Glomerular visceral epithelial cell (primary cell): ENCODE measurements at regions not wholly inside any gene's neighbourhood (a gene's known extent, or its start where the extent isn't known, plus 50 kb on each side); places are given as distances from the start of the nearest gene placed in this dataset.

ENCODE experiments used
- DNase-seq: peaks from one replicate; pipeline ENCODE4 v3.0.0-alpha.2; 2016; ENCODE audit errors: extremely low spot score

DNA sequence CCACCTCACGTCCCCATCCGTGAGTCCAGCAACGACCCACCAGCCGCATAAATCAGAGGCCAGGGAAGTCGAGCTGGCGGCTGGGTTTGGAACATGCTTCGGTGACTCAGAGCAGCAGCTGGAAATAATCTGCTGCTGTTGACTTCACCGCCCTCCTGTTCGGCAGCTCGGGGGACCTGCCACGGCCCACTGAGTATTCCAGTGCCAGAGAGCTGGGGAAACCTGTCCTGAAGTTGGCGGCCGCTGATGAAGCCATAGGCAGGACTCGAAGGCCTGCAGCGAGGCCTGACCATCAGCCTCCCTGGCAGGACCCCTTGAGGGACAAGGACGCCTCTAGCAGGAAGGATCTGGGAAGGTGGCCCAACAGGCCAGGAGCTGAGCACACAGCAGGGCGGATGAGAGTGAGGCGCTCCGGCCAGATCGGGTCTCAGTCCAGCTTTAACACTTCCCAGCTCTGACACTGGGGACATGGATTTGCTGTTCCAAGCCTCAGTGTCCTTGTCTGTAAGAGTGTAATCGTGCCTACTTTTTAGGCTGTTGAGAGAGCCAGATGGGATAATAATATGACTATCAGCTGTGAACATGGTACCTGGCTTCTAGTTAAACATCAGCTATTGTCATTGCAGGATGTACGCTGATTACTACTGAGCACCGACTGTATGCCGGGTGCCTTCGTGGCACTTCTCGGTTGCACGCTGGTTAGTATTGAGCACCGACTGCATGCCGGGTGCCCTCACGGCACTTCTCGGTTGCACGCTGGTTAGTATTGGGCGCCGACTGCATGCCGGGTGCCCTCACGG is 50.4 kb upstream of the CIBAR2 start:
- peak; percentile 64 for DNase-seq

DNA sequence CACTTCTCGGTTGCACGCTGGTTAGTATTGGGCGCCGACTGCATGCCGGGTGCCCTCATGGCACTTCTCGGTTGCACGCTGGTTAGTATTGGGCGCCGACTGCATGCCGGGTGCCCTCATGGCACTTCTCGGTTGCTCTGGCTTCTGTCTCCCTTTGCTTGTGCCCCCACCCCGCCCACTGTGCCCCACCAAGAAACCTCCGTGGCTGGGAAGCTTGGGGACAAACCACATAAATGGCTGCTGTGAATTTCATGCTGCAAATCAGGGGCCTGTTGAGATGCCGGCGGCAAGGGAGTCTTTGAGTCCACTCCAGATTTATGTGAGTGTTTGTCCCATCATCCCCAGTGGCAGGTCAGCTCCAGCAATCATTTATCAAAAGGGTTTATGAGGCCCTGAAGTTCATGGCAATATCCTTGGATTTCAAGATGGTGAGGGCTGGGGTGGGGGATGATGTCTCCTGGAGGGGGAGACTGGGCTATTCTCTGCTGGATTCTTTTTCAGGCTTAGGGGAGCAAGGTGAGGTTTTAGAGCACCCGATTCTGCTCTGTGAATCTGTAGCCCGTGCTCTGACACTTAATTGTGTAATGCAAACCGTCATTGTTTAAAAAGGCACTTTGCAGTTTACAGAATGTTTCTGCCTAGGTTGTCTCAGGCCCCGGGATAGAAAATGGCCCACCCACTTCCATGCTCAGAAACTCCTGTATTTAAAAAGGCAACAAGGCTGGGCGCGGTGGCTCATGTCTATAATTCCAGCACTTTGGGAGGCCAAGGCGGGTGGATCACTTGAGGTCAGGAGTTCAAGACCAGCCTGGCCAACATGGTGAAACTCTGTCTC is 51.2 kb upstream of the CIBAR2 start:
- no peak for DNase-seq

DNA sequence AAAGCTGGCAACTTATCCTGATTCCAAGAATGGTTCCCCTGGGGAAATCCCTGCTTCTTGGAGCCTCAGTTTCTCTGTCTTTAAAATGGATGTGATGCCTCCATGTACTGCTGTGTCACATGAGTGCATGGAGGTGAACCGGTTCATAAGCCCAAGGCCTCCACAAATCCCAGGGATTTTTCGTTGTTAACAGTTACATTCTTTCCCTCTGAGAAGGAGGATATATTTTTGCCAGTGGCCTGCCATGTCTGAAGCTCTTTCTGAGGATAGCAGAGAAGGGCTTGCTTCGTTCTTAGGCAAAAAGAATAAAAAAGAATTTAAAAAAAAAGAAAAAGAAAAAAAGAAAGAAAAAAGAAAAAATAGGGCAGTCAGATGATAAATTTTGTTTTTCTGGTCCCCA is 52.2 kb upstream of the CIBAR2 start:
- DNase-seq: no peak

DNA sequence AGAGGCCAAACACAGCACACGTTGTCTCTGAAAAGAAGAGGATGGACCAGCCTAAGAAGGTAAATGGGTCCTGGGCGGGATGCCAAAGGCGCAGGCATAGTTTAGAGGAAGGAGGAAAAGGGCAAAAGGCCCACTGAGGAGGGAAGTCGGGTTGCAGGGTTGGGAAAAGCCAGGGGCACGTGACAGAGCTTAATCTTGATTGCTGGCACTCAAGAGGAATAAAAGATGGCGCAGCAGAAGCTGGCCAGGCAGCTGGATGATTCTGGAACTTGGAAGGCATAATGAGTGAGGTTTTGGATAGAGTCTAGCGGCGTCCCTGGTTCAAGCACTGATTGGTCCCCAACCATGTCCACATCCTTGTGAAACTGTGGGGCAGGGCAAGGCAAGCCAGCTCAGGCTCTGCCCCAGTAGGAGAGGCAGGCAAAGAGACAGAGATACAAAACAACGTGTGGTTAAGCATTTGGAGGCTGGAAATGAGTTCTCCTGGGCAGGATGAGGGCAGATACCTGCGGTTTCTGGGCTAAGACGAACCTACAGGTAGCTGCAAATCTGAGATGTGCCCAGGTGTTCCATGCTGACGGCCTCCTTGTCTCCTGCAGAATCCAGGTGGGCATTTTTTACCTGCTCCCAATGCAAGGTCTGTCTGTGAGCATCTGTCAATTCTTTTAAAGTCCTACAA is 52.7 kb upstream of the CIBAR2 start:
- DNase-seq: no peak

DNA sequence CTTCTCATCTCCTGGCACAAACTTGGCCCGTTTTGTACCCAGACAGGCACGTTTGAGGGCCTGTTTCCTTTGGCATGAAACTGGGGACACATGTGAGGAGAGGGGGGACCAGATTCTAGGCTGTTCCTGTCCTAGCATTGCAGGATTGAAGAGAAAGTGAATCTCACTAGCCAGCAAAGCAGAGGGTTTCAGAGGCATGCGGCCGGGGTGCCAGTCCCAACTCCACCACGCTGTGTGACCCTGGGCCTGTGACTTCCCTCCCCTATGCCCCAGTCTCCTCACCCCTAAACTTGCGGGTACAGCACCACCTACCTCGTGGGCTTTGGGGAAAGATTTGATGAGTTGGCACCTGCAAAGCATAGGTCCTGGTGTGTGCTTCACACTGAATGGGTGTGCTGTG is 53.5 kb upstream of the CIBAR2 start:
- no peak for DNase-seq

DNA sequence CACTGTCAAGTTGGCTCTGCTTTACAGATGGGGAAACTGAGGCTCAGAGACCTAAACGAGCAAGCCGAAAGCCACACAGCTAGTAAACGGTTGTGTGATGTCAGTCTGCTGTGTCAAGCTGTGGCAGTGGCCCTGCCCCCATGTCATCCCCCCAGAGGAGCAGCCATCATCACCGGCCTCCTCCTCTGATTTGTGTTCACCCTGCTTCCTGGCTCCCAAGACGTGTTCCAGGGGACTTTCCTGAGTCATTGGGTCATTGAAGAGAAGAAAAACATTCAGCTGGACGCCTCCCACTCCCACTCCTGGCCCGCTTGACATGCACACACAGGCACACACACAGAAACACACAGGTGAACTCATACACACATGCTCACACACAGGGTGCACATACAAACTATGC is 54.0 kb upstream of the CIBAR2 start:
- DNase-seq: no peak

DNA sequence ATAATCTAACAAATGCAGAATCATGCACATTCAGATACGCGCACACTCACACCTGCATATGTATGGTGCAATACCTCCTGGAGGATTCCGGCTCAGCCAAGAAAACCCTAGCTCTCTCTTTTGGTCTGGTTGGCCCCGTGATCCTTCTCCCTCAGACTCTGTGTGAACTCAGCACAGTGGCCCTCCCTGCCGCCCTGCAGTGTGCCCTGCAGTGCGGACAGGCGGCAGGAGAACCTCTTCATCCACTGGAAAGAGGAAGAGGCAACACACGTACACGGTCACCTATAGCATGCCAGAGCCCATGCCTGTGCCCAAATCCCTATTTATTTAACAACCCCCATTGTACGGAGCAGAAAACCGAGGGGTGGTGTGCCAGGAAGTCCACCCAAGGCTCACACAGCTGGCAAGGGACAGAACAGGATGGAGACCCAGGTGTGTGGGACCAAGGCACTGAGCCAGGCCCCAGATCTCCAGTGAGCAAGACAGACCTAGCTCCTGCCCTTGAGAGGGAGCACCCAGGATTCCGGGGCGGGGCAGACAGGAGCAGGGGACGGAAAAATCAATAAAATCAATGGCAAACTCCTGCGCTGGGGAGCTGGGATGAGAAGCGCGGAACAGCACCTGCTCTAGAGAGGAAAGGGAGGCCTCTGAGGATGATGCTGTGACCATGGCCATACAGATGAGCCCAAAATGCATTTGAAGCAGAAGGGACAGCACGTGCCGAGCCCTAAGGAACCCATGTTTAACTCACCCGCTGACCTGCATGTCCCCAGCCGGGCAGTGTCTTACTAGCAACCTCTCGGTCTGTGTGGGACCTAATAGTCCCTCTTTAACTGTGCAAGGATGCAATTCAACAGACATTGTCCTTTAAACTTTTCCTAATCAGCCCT is 54.7 kb upstream of the CIBAR2 start:
- no peak for DNase-seq

DNA sequence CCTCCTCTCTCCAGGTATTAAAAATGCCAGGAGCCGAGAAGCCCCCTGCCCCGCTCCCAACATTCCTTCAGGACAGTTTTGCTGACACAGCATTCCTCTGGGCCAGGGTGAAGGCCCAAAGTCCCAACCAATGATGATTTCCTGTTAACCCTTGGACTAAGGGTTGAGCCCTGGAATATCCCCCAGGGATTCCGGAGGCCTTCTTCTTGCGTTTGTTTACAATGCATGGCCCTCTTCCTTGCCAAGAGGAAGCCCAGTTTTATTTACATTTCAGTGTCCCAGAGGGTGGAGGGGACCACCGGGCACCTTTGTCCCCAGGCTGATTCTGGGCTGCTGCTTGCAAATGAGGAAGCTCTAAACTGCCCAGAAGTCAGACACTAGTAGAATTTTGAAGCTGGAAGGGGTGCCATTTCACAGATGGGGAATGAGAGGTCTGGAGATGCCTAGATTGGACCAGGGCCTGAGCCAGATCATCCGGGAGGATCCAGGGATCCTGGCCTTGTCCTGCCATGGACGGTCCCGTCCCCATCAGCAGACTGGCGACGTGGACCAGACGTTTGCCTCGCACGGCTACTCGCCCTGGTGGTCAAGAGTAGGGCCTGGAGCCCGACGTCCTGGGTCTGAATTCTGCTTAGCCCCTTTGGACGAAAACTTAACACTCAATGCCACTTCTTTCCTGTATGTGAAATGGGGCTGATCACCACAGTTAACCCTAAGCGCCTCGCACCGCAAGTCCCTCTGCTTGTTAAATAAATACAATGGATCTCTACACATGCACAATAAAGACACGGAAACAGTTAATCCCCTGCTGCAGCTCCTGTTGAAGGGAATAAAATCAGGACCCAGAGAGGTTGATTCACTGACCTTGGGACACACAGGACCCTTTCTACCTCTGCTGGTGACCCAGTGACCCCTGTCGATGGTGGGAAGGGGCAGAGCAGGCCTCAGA is 55.6 kb upstream of the CIBAR2 start:
- no peak for DNase-seq

DNA sequence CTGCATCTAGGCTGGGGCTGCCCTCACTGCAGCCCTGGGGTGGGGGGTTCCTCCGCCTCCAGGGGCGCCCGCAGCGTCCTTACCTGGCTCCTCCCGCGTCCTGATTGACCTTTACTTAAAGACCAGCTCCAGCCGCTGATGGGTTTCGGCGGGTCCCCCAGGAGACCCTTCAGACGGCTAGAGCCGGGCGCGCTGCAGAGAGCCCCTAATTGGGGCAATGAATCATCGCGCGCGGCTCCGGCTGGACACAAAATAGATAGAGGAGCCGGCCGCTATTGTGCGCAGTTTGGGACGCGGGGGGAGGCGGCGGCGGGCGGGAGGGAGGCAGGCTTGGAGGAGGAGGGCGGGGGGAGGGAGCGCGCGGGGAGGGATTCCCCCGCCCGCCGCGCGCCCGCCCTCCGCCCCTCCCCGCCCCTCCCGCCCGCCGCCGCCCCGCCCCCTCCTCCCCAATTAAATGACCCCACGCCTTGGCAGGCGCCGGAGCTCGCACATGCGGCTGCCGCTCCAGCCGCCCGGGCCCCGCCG is 56.5 kb upstream of the CIBAR2 start:
- DNase-seq: no peak

DNA sequence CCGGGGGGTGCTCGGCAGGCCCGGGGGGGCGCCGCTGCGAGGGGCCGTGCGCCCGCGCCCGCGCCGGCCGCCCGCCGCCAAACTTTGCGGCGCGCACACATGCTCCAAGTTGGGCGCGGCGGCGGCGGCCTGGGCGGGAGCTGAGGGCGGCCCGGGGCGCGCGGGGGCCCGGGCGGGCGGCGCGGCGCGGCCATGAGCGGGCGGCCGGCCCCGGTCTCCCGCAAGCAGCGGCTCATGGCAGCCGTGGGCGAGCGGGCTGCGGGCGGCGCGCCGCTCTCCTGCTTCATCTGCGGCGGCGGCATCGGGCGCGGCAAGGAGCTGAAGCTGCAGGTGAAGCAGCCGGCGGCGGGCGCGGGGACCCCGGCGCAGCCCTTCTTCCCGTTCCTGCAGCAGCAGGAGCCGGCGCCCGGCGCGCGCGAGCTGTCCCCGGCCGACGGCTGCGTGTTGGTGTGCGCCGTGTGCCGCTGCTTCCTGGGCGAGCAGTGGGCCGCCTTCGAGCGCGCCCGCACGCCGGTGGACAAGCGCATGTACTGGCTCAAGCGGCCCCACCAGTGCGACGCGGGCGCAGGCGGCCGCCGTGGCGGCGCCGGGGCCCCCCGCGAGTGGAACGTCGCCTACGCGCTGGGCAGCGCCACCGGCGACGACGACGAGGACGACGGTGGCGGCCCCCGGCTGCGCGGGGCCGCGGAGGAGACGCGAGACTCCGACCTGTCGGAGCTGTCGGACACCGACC is 57.2 kb upstream of the CIBAR2 start:
- DNase-seq: no peak

DNA sequence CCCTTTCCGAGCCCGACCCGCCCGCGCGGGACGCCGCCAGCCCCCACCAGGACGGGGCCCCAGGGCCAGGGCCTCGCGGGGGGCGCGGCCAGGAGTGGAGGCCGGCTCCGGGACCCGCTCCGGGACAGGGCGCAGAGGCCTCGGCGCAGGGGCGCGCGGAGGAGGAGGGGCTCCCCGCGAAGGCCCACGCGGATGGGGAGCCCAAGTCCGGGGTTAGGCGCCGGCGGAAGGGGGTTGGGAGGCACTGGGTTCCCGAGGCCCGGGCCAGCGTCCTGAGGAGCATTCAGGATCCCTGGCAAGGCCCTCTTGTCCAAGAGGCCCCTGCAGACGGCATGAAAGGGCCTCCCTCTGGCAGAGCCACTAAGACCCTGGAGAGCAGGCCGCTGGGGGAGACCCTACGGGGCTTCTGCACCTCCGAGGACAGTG is 57.8 kb upstream of the CIBAR2 start:
- no peak for DNase-seq

DNA sequence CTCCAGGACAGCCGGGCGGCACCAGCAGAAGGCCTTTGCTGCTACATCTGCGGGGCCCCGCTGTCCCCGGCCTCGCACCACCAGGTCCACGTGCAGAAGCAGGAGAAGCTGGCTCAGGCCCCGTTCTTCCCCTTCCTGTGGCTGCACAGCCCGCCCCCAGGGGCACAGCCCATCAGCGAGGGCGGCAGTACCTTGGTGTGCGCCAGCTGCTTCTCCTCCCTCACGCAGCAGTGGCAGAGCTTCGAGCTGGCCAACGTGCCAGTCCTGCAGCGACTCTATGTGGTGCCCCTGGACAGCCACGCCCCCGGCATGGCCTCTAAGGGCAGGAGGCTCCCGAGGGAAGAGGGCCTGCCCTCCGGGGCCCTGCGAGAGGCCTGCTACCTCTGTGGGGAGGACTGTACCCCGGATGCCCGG is 58.3 kb upstream of the CIBAR2 start:
- no peak for DNase-seq

DNA sequence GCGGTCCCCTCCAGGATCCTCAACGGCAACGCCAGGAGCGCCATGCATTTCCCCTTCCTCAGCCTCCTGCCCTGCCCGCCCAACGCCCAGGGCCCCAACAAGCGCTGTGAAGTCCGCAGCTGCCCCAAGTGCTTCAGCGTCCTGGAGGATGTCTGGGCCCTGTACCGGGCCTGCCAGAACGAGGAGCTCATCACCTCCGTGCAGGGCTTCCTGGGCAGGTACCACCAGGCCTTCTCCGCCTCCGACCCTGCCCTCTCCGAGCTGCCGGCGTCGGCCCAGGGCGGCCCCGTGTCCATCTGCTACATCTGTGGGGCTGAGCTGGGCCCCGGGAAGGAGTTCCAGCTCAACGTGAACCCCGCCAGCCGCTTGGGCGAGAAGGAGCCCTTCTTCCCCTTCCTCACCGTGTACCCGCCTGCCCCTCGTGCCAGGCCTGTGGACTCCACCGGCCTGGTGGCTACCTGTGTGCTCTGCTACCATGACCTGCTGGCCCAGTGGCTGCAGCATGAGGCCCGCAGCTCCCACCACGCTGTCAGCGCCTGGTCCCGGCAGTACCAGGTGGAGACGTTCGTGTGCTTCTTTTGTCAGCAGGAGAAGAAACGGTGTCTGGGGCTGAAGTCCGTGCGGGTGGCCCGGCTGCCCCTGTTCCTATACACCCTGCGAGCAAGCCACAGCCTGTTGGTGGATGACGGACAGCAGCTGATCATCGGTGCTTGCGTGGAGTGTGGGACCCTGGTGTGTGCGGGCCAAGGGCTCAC is 58.9 kb upstream of the CIBAR2 start:
- DNase-seq: no peak

DNA sequence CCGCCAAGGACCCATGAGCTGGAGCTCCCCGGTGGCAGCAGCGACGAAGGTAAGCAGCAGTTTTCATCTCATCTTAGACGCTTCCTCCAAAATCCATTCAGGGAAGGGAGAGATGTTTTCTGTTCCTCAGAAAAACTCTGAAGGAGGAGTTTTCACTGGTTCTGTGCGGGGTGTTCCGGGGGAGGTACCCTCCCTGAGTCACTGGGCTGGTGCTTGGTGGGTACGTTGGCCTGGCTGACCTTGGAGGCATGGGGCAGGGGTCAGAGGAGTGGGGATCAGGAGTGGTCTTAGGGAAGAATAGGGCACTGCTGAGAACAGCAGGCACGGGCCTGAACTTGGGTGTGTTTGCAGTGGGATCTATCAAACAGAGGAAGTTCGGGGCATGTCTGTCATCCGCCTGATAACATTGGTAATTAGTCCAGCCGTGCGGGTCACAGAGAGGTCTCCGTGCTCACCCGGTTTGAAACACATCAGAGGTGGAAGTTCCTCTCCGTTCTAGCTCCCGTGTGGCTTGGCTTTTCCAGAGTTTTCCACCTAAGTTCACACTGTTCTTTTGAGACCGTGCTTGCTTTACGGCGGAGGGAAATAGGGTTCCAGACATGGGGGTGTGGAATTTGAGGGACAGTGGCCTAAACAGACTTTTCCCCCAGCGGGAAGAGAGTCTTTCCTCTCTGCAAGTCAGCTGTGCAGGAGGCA is 59.6 kb upstream of the CIBAR2 start:
- DNase-seq: no peak

DNA sequence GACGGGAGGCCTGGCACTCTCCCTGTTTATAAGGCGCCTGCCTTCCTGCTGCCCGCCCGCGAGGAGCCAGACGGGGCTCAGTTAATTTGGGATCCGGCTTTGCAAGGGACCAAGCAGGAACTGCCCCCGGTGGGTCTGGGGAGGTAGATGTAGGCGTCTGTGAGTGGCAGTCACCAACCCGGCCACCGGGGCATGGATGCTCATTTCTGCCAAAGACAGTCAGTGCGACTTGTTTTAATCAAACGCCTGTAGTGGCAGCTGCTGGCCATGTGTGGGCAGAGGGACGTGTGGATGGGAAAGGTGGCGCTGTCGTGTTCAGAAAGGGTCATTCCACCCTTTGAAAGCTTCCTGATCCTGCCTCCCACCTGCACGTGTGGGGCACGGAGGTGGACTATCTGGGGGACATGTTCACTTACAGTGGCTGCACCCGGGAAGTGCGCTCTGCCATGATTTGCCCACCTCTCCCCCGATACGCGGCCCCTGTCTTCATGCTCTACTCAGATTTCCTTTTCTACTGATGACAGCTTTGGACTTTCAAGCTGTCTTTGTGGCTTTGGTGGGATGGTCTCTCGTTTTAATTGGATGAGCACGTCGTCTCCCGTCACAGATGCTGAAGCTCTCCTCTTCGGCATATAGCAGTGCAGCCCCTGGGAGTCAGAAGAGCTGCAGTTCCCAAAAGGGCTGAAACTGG is 60.3 kb upstream of the CIBAR2 start:
- no peak for DNase-seq

DNA sequence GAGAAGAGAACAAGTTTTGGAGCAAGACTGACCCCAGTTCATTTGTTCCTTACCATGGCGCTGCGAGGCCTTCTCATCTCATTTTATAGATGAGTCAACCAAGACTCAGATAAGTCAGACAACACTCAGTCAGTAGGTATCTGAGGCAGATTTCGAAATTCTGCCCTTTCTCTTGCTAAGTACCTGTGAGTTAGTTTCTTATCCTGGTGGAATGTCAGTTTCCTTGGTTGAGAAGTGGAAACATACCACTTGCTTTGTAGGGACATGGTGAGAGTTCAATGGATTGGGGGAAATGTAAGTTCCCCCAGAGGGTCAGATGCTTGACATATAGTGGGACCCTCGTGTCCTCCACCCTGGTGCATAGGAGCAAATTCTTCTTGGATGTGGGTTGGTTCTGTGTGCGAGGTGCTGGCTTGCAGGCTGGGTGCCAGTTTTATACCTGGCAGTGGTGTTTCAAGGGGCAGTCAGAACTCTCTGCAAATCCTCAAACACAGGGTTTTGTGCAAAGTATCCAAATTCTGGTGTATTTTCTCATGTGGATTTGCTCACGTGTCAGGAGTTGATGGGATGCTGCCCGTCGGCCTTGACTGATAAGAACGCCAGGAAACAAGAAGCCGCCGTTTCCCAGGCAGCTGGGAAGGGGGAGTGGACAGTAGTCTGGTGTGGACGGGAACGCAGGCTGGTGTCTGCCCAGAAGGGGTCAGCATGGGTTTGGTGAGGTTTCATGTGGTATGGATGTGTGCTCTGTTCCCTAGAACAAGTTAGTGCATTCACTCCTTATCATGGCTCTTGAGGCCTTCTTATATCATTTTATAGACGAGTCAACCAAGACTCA is 61.1 kb upstream of the CIBAR2 start:
- peak; percentile 20 for DNase-seq
